ENCODE measurements at regions not wholly inside any gene's neighbourhood (a gene's known extent, or its start where the extent isn't known, plus 50 kb on each side); places are given as distances from the start of the nearest gene placed in this dataset.

GRCh38 chr10:6920072-6921019 lies 340.3 kb upstream of the PRKCQ start:
- H3K9ac ChIP-seq (ENCODE audit: low read depth, low read length), result no peak overlapping the region
- H3K4me1 ChIP-seq (ENCODE audit: insufficient read depth, low read length), result peaks cover 5% of the 10 kb centered on the region; the same call in 1 of the 2 replicates
- no peaks in the 10 kb centered on the region for H3K27me3 ChIP-seq (ENCODE audit: insufficient read depth, low read length)
- no peak overlapping the region for H3K27ac ChIP-seq (ENCODE audit: low read depth, low read length)
- WGBS, result 47% methylated on average over 24 of the region's 26 CpGs
- no peaks in the 10 kb centered on the region for H3K9me3 ChIP-seq (ENCODE audit: insufficient read depth, low read depth, low read length)
- H3K36me3 ChIP-seq (ENCODE audit: insufficient read depth, low read length), result no peaks in the 10 kb centered on the region
- no peak overlapping the region for H3K4me3 ChIP-seq (ENCODE audit: low read length)

DNA sequence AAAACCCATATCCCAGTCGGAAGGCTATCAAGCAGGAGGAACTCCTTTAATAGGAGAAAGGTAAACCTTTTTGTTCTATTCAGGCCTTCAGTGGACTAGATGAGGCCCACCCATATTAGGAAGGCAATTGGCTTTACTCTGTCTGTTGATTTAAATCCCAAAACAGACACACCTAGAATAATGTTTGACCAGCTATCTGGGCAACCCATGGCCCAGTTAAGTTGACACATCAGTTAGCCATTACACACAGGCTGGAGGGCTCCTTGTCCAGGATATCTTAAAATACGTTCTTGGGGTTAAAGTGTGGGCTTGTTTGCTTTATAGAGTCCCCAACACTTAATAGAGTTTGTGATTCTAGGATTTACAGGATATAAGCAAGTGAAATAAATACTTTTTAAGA lies 339.0 kb upstream of the PRKCQ start:
- WGBS, result 90% methylated on average over 2 of the region's 2 CpGs
- Histone ChIP-seq H3K9me3 (ENCODE audit: insufficient read depth, low read depth, low read length) (no peaks in the 10 kb centered on the region), H3K27me3 (ENCODE audit: insufficient read depth, low read length) (no peaks in the 10 kb centered on the region), H3K4me1 (ENCODE audit: insufficient read depth, low read length) (peaks cover 5% of the 10 kb centered on the region; the same call in 1 of the 2 replicates), H3K9ac (ENCODE audit: low read depth, low read length) (no peak overlapping the region), H3K36me3 (ENCODE audit: insufficient read depth, low read length) (no peaks in the 10 kb centered on the region), H3K4me3 (ENCODE audit: low read length) (no peak overlapping the region), H3K27ac (ENCODE audit: low read depth, low read length) (no peak overlapping the region)

GRCh38 chr10:6918305-6918704 lies 338.2 kb upstream of the PRKCQ start:
- peaks cover 5% of the 10 kb centered on the region; the same call in 1 of the 2 replicates for H3K4me1 ChIP-seq (ENCODE audit: insufficient read depth, low read length)
- H3K9ac ChIP-seq (ENCODE audit: low read depth, low read length), result no peak overlapping the region
- no peak overlapping the region for H3K27ac ChIP-seq (ENCODE audit: low read depth, low read length)
- H3K4me3 ChIP-seq (ENCODE audit: low read length), result no peak overlapping the region
- no peaks in the 10 kb centered on the region for H3K36me3 ChIP-seq (ENCODE audit: insufficient read depth, low read length)
- no peaks in the 10 kb centered on the region for H3K9me3 ChIP-seq (ENCODE audit: insufficient read depth, low read depth, low read length)
- H3K27me3 ChIP-seq (ENCODE audit: insufficient read depth, low read length), result no peaks in the 10 kb centered on the region
- WGBS, result 81% methylated on average over 6 of the region's 6 CpGs

DNA sequence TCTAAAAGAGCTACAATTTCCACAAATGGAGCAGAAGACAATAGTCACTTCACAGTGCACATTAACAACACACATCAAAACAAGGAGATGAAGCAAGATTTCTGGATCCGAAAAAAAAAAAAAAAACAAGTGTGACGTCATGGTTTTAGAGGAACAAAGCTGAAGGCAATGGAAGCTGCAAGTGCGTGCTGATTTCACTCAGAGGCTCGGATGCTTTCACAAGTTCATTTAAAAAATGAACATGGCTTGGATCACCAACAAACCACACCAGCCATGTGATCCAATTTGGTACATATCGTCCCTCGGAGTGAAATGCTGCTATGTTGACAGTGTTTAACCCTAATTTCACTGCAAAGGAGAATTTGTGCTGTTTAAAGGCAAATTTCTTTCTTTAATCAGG lies 337.0 kb upstream of the PRKCQ start:
- Histone ChIP-seq H3K4me3 (ENCODE audit: low read length) (no peak overlapping the region), H3K9ac (ENCODE audit: low read depth, low read length) (no peak overlapping the region), H3K36me3 (ENCODE audit: insufficient read depth, low read length) (no peaks in the 10 kb centered on the region), H3K4me1 (ENCODE audit: insufficient read depth, low read length) (peaks cover 5% of the 10 kb centered on the region; the same call in 1 of the 2 replicates), H3K9me3 (ENCODE audit: insufficient read depth, low read depth, low read length) (no peaks in the 10 kb centered on the region), H3K27ac (ENCODE audit: low read depth, low read length) (no peak overlapping the region), H3K27me3 (ENCODE audit: insufficient read depth, low read length) (no peaks in the 10 kb centered on the region)
- WGBS, result 93% methylated on average over 6 of the region's 6 CpGs

DNA sequence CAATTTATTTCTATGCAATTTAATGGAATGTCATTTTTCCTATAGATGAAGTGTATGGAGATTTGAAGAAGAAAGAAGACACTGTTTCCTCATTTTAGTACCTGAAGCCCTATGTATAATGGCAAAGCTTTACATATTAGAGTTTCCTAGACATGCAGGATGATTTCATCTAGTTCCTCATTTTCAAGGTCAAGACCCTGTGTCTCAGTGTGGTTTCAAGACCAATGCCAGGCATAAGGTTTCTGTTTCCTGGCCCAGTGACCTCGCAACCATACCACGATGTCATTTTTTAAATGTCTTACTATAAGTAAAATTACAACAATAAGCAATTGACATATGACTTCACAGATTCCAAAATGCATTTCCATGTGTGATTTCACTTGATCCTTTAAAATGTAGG lies 336.5 kb upstream of the PRKCQ start:
- peaks cover 5% of the 10 kb centered on the region; the same call in 1 of the 2 replicates for H3K4me1 ChIP-seq (ENCODE audit: insufficient read depth, low read length)
- H3K9me3 ChIP-seq (ENCODE audit: insufficient read depth, low read depth, low read length), result no peaks in the 10 kb centered on the region
- 100% methylated on average over 2 of the region's 2 CpGs for WGBS
- H3K9ac ChIP-seq (ENCODE audit: low read depth, low read length), result no peak overlapping the region
- H3K4me3 ChIP-seq (ENCODE audit: low read length), result no peak overlapping the region
- H3K27me3 ChIP-seq (ENCODE audit: insufficient read depth, low read length), result no peaks in the 10 kb centered on the region
- H3K36me3 ChIP-seq (ENCODE audit: insufficient read depth, low read length), result no peaks in the 10 kb centered on the region
- no peak overlapping the region for H3K27ac ChIP-seq (ENCODE audit: low read depth, low read length)

DNA sequence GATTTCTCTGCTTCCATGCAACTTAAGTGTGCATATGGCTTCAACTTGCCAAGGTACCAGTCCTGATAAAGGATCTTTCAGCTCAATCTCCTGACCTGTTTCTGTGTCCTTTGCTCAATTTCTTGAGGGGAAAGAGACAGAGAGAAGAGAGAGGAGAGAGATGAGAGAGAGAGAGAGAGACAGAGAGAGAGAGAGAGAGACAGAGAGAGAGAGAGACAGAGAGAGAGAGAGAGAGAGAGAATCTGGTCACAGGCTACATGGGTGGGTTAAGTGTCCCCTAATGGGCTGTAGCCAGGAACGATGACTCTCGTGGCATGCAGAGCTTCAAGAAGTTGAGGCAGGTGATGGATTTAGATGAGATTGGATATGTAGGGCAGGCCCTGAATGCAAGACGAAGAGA lies 335.2 kb upstream of the PRKCQ start:
- Histone ChIP-seq H3K9ac (ENCODE audit: low read depth, low read length) (no peak overlapping the region), H3K9me3 (ENCODE audit: insufficient read depth, low read depth, low read length) (no peaks in the 10 kb centered on the region), H3K27me3 (ENCODE audit: insufficient read depth, low read length) (no peaks in the 10 kb centered on the region), H3K4me3 (ENCODE audit: low read length) (no peak overlapping the region), H3K36me3 (ENCODE audit: insufficient read depth, low read length) (no peaks in the 10 kb centered on the region), H3K4me1 (ENCODE audit: insufficient read depth, low read length) (peaks cover 2% of the 10 kb centered on the region; the same call in 1 of the 2 replicates), H3K27ac (ENCODE audit: low read depth, low read length) (no peak overlapping the region)
- WGBS, result 92% methylated on average over 3 of the region's 3 CpGs

DNA sequence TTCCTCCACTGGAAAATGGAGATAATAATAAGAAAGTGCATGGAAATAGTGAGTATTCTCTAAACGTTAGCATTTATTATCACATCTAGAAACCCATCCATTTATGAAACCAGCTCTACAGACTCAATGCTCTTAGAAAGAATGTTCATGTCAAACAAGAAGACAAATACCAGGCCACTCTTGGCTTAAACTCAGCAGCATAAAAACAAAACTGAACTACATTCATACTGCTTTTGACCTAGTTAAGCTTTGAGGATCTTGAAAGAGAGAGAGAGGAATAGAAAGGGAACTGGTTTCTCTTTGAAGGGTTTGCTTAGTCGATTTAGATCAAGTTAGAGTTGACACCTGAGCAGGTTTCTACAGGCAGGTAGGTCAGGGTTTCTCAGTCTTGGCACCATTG lies 332.9 kb upstream of the PRKCQ start:
- H3K4me3 ChIP-seq (ENCODE audit: low read length), result no peak overlapping the region
- WGBS, result 89% methylated on average over 2 of the region's 2 CpGs

DNA sequence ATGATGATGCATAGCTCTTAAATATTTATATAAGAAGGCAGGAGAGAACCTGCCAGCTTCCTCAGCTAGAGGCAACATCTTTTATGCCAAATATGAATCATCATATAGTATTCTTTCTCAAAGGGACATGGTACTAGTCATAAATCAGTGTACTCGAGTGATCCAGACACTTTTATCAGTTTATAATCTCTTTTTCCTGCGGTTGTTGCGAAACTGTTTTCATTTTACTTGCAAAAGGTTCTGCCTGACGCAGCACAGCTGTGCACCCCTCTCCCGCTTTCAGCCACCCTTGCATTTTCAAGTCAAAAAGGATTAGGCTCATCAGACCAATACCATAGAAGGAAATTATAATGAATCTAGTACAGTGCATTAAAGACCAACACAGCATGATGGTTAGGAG lies 332.3 kb upstream of the PRKCQ start:
- Histone ChIP-seq H3K4me3 (ENCODE audit: low read length) (no peak overlapping the region), H3K36me3 (ENCODE audit: insufficient read depth, low read length) (no peaks in the 10 kb centered on the region), H3K4me1 (ENCODE audit: insufficient read depth, low read length) (no peaks in the 10 kb centered on the region), H3K27me3 (ENCODE audit: insufficient read depth, low read length) (no peaks in the 10 kb centered on the region), H3K9me3 (ENCODE audit: insufficient read depth, low read depth, low read length) (no peaks in the 10 kb centered on the region), H3K9ac (ENCODE audit: low read depth, low read length) (no peak overlapping the region), H3K27ac (ENCODE audit: low read depth, low read length) (no peak overlapping the region)
- 73% methylated on average over 4 of the region's 5 CpGs for WGBS

More for the DNA sequence above, 332.9 kb upstream of the PRKCQ start:
- Histone ChIP-seq H3K36me3 (ENCODE audit: insufficient read depth, low read length) (no peaks in the 10 kb centered on the region), H3K27ac (ENCODE audit: low read depth, low read length) (no peak overlapping the region), H3K9ac (ENCODE audit: low read depth, low read length) (no peak overlapping the region), H3K27me3 (ENCODE audit: insufficient read depth, low read length) (no peaks in the 10 kb centered on the region), H3K9me3 (ENCODE audit: insufficient read depth, low read depth, low read length) (no peaks in the 10 kb centered on the region), H3K4me1 (ENCODE audit: insufficient read depth, low read length) (no peaks in the 10 kb centered on the region)

DNA sequence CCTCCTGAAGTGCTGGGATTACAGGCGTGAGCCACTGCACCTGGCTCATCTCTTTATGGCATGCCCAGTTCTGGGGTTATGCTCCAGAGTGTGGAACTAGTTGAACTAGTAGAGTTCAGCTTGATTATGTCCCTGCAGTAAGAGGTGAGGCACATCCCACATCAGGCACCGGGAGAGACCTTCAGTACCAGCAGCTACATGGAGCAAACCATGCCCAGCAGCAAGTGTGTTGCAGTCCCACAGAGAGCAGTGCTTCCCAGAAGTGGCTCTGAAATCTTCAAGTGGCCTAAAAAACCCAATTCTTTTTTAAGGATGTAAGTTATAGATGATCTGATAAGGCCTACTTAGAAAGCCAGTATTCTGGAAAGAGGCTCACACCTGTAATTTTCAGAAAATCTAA lies 331.9 kb upstream of the PRKCQ start:
- WGBS, result 95% methylated on average over 2 of the region's 2 CpGs
- H3K27ac ChIP-seq (ENCODE audit: low read depth, low read length), result no peak overlapping the region

GRCh38 chr10:6909905-6910560 lies 330.0 kb upstream of the PRKCQ start:
- Histone ChIP-seq H3K9ac (ENCODE audit: low read depth, low read length) (no peak overlapping the region), H3K4me1 (ENCODE audit: insufficient read depth, low read length) (no peaks in the 10 kb centered on the region), H3K9me3 (ENCODE audit: insufficient read depth, low read depth, low read length) (no peaks in the 10 kb centered on the region), H3K4me3 (ENCODE audit: low read length) (no peak overlapping the region), H3K36me3 (ENCODE audit: insufficient read depth, low read length) (no peaks in the 10 kb centered on the region), H3K27me3 (ENCODE audit: insufficient read depth, low read length) (no peaks in the 10 kb centered on the region), H3K27ac (ENCODE audit: low read depth, low read length) (no peak overlapping the region)
- WGBS, result 94% methylated on average over 6 of the region's 6 CpGs

More for the DNA sequence above, 331.9 kb upstream of the PRKCQ start:
- H3K9me3 ChIP-seq (ENCODE audit: insufficient read depth, low read depth, low read length), result no peaks in the 10 kb centered on the region
- no peaks in the 10 kb centered on the region for H3K36me3 ChIP-seq (ENCODE audit: insufficient read depth, low read length)
- H3K4me3 ChIP-seq (ENCODE audit: low read length), result no peak overlapping the region
- no peaks in the 10 kb centered on the region for H3K4me1 ChIP-seq (ENCODE audit: insufficient read depth, low read length)
- H3K9ac ChIP-seq (ENCODE audit: low read depth, low read length), result no peak overlapping the region
- H3K27me3 ChIP-seq (ENCODE audit: insufficient read depth, low read length), result no peaks in the 10 kb centered on the region

DNA sequence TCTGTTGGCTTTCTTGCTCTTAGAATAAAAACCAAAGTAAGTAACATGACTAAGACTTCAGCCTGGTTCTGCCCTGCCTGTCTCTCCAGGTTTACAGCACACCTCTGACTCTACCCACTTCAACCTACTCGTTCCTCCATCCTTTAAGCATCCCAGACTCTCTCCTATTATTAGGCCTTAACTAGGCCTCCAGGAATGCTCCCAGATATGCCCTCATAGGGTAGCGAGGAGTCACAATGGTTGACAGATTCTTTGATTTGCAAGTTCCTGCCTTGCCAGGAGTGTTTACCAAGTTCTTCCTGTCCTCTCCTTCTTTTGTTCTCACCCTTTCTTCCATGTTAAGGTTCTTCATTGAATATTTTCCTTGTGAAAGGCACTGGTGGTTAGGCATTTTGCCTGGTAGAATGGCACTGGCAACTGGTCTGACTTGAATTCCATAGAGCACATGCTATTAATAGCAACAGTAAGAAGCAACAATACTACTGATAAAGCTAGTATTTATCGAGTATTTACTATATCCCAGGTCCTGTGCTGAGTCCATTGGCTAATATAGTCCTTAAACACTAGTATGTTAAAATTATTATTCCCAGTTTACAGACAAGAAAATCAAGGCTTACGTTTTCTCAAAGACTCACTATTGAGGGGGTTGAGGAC lies 327.9 kb upstream of the PRKCQ start:
- peaks cover 5% of the 10 kb centered on the region for H3K9me3 ChIP-seq (ENCODE audit: insufficient read depth, low read depth, low read length)

More for the DNA sequence above, 327.9 kb upstream of the PRKCQ start:
- H3K27me3 ChIP-seq (ENCODE audit: insufficient read depth, low read length), result no peaks in the 10 kb centered on the region
- H3K9ac ChIP-seq (ENCODE audit: low read depth, low read length), result no peak overlapping the region
- H3K4me1 ChIP-seq (ENCODE audit: insufficient read depth, low read length), result no peaks in the 10 kb centered on the region
- no peak overlapping the region for H3K4me3 ChIP-seq (ENCODE audit: low read length)
- WGBS, result 80% methylated on average over 3 of the region's 4 CpGs
- no peak overlapping the region for H3K27ac ChIP-seq (ENCODE audit: low read depth, low read length)
- H3K36me3 ChIP-seq (ENCODE audit: insufficient read depth, low read length), result no peaks in the 10 kb centered on the region

All from HUES64 (cell line).